Stomach (tissue), 8 donors: ENCODE measurements at regions not wholly inside any gene's neighbourhood (a gene's known extent, or its start where the extent isn't known, plus 50 kb on each side); places are given as distances from the start of the nearest gene placed in this dataset.

Source experiments
- DNase-seq, 2 donors: peaks; one replicate each; pipeline versions ENCODE4 v3.0.0 to v3.0.0-alpha.2; 2013 to 2019
- H3K27ac ChIP-seq, 5 donors: fragments of 200-600 bp in 4 of 5; sonication (generic) in 4 of 5; one replicate each; pipeline ENCODE4 v1.5.1; 2013 to 2019; ENCODE audit warnings: mild to moderate bottlenecking in 1 of 5, moderate library complexity in 1 of 5
- H3K27me3 ChIP-seq, 3 donors: fragments of 200-600 bp; sonication (generic); one replicate each; pipeline ENCODE4 v1.5.1; 2017 to 2019; ENCODE audit warnings: mixed run types in 1 of 3
- H3K36me3 ChIP-seq, 4 donors: fragments of 200-600 bp; sonication (generic); 1 replicate in 3 of 4; 2 replicates in 1 of 4; pipeline ENCODE4 v1.5.1; 2016 to 2019
- H3K4me1 ChIP-seq, 4 donors: fragments of 200-600 bp; sonication (generic); one replicate each; pipeline ENCODE4 v1.5.1; 2016 to 2019
- H3K4me3 ChIP-seq, 4 donors: fragments of 200-600 bp; sonication (generic) in 3 of 4; one replicate each; pipeline ENCODE4 v1.5.1; 2016 to 2019; ENCODE audit warnings: mild to moderate bottlenecking in 1 of 4
- H3K9me3 ChIP-seq, 4 donors: fragments of 200-600 bp; sonication (generic); one replicate each; pipeline ENCODE4 v1.5.1; 2016 to 2019
- CTCF ChIP-seq, 7 experiments: fragments of 450-650 bp in 4 of 7; fragments of 200-600 bp in 3 of 7; sonication (generic) in 3 of 7; IDR thresholded peaks; one replicate each; pipeline ENCODE4 v1.5.1; 2016 to 2019; ENCODE audit warnings: antibody characterized with exemption in 7 of 7, control low read depth in 2 of 7, mild to moderate bottlenecking in 1 of 7
- EP300 ChIP-seq: sonication (generic); formaldehyde crosslinking; IDR thresholded peaks from one replicate; pipeline ENCODE4 v1.6.1; 2017; ENCODE audit warnings: antibody characterized with exemption
- POLR2A ChIP-seq, 4 donors: fragments of 450-650 bp; IDR thresholded peaks; one replicate each; pipeline ENCODE4 v1.6.1; 2016; ENCODE audit warnings: antibody characterized with exemption in 4 of 4, control low read depth in 2 of 4, mild to moderate bottlenecking in 1 of 4, moderate library complexity in 1 of 4
- POLR2AphosphoS5 ChIP-seq, 3 donors: sonication (generic); formaldehyde crosslinking; IDR thresholded peaks; one replicate each; pipeline ENCODE4 v1.6.1; 2016; ENCODE audit warnings: antibody characterized with exemption in 3 of 3
- WGBS, 5 donors: extraction: QIAGEN DNeasy Blood & Tissue Kit in 3 of 5; methylation state at CpG; one replicate each; pipeline versions ENCODE4 v1.1.5 to v1.1.7; 2013 to 2018; 5-methylcytosine and 5-hydroxymethylcytosine counted together
- intact Hi-C: fragments of 100-400 bp; cut with DNase I; formaldehyde crosslinking; loops from one replicate; pipeline ENCODE4 v1.15.1; 2023; ENCODE audit warnings: low total_unique reads
- donor health status: healthy with polysubstance abuse.
- donor health status: Bipolar disorder and iron deficiency.
- donor health status: healthy.

- no peak overlapping the region for H3K27ac ChIP-seq
- 57 to 65% (median 59%) methylated on average over 2 of the region's 2 CpGs for WGBS, 5 donors
- H3K4me1 ChIP-seq: no peaks in the 10 kb centered on the region
- no peak for TF ChIP-seq CTCF (IDR thresholded peaks at IDR 0.05)
- no peak for TF ChIP-seq EP300
- no peak for TF ChIP-seq POLR2AphosphoS5 (IDR thresholded peaks at IDR 0.05)
- no peak for TF ChIP-seq POLR2A (IDR thresholded peaks at IDR 0.05)
- no peak overlapping the region for H3K4me3 ChIP-seq
- intact Hi-C loops: no loop called here
- DNase-seq: no peak
- no peaks in the 10 kb centered on the region for H3K36me3 ChIP-seq
- H3K27me3 ChIP-seq: no peaks in the 10 kb centered on the region
- no peaks in the 10 kb centered on the region for H3K9me3 ChIP-seq
Observed at GRCh38 chr14:66129224-66129623, 356.9 kb upstream of the CCDC196 start.

- DNase-seq: no peak
- H3K27ac ChIP-seq: no peak overlapping the region
- H3K4me1 ChIP-seq: peaks cover 0 to 7% (median 0%) of the 10 kb centered on the region in 4 donors
- 62 to 83% (median 75%) methylated on average over 4 of the region's 4 CpGs for WGBS, 5 donors
- no peaks in the 10 kb centered on the region for H3K27me3 ChIP-seq
- intact Hi-C loops: no loop called here
- no peaks in the 10 kb centered on the region for H3K9me3 ChIP-seq
- no peak overlapping the region for H3K4me3 ChIP-seq
- no peak for TF ChIP-seq CTCF (IDR thresholded peaks at IDR 0.05)
- no peak for TF ChIP-seq POLR2A (IDR thresholded peaks at IDR 0.05)
- TF ChIP-seq POLR2AphosphoS5 (IDR thresholded peaks at IDR 0.05): no peak
- TF ChIP-seq EP300: no peak
- no peaks in the 10 kb centered on the region for H3K36me3 ChIP-seq
Observed at GRCh38 chr14:66131111-66131510, 355.1 kb upstream of the CCDC196 start.

- no peaks in the 10 kb centered on the region for H3K27me3 ChIP-seq
- intact Hi-C loops: no loop called here
Observed at GRCh38 chr14:66133666-66134065, 352.5 kb upstream of the CCDC196 start.

GRCh38 chr14:66135831-66136230 is 350.3 kb upstream of the CCDC196 start:
- intact Hi-C loops: no loop called here
- Histone ChIP-seq H3K27ac (no peak overlapping the region), H3K4me3 (no peak overlapping the region), H3K9me3 (no peaks in the 10 kb centered on the region), H3K27me3 (no peaks in the 10 kb centered on the region), H3K36me3 (no peaks in the 10 kb centered on the region), H3K4me1 (peaks cover 0 to 13% (median 0%) of the 10 kb centered on the region in 4 donors)
- peak in 1 of 2 donors; percentile 61 for DNase-seq
- WGBS, 5 donors: 75 to 92% (median 88%) methylated on average over 2 of the region's 2 CpGs
- TF ChIP-seq POLR2A (IDR thresholded peaks at IDR 0.05) (no peak), CTCF (IDR thresholded peaks at IDR 0.05) (no peak)

More at GRCh38 chr14:66133666-66134065, 352.5 kb upstream of the CCDC196 start:
- DNase-seq: no peak
- H3K9me3 ChIP-seq: no peaks in the 10 kb centered on the region
- H3K36me3 ChIP-seq: no peaks in the 10 kb centered on the region
- no peak overlapping the region for H3K4me3 ChIP-seq
- no peak for TF ChIP-seq POLR2A (IDR thresholded peaks at IDR 0.05)
- peaks cover 0 to 13% (median 0%) of the 10 kb centered on the region in 4 donors for H3K4me1 ChIP-seq
- no peak overlapping the region for H3K27ac ChIP-seq

GRCh38 chr14:66137081-66137480 is 349.1 kb upstream of the CCDC196 start:
- peak in 1 of 2 donors; percentile 41 for DNase-seq
- peaks cover 0 to 13% (median 0%) of the 10 kb centered on the region in 4 donors for H3K4me1 ChIP-seq
- H3K9me3 ChIP-seq: no peaks in the 10 kb centered on the region
- WGBS, 5 donors: 70 to 87% (median 76%) methylated on average over 8 of the region's 8 CpGs
- no peak overlapping the region for H3K27ac ChIP-seq
- TF ChIP-seq POLR2AphosphoS5 (IDR thresholded peaks at IDR 0.05) (no peak), POLR2A (IDR thresholded peaks at IDR 0.05) (no peak), CTCF (IDR thresholded peaks at IDR 0.05) (no peak), EP300 (no peak)
- no peaks in the 10 kb centered on the region for H3K36me3 ChIP-seq
- intact Hi-C loops: no loop called here
- H3K4me3 ChIP-seq: no peak overlapping the region
- no peaks in the 10 kb centered on the region for H3K27me3 ChIP-seq
